Lung microvascular endothelial cell (primary cell): ENCODE measurements at regions not wholly inside any gene's neighbourhood (a gene's known extent, or its start where the extent isn't known, plus 50 kb on each side); places are given as distances from the start of the nearest gene placed in this dataset.

ENCODE experiments used
- DNase-seq, 2 donors: peaks; one replicate each; pipeline versions ENCODE4 v3.0.0 to v3.0.0-alpha.2; 2010; ENCODE audit warnings: low read depth in 2 of 2

DNA sequence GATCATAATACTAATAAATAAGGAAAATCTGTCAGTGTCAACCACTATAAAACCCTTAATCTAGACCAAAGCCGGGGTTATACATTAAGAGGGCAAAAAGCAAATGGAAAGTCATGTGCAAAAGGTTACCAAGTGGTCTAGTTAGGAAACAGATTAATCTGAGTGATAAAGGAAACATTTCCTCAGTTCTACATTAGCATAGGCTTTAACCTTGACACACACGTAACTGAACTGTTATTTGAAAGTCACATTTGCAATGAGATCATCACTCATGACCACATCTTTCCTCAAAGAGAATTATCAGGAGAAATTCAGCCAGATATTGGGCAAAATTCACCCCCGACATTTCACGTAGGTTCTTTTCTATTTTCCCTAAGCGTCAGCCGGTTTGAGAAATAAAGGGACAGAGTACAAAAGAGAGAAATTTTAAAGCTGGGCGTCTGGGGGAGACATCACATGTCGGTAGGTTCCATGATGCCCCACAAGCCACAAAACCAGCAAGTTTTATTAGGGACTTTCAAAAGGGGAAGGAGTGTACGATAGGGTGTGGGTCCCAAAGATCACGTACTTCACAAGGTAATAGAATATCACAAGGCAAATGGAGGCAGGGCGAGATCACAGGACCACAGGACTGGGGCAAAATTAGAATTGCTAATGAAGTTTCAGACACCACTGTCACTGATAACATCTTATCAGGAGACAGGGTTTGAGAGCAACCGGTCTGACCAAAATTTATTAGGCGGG, 76.8 kb upstream of the DST start:
- DNase-seq = peak; percentile 89 to 92

GRCh38 chr6:56718236-56718635, 75.5 kb upstream of the DST start:
- DNase-seq = no peak

GRCh38 chr6:56716229-56716628, 73.5 kb upstream of the DST start:
- DNase-seq = no peak

DNA sequence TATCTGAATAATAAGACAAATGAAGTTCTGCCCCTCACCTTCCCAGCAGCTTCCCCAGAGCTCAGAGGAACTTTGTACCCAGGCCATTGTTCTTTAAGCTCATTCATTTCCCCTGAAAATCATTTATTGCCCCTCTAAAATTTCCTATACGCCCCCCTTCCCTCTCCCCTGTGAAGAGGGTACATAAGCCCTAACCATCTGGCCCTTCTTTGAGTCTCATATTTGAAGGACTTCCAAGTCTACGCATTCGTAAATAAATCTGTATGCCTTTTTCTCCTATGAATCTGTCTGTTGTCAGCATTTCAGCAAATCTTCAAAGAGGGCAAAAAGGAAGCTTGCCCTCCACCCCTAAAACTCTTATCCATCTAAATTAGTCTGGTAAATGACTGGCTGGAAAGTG, 73.1 kb upstream of the DST start:
- DNase-seq = no peak

GRCh38 chr6:56714982-56715456, 72.3 kb upstream of the DST start:
- peak; percentile 93 to 95 for DNase-seq

GRCh38 chr6:56714273-56714672, 71.6 kb upstream of the DST start:
- peak in 1 of 2 donors; percentile 25 for DNase-seq

DNA sequence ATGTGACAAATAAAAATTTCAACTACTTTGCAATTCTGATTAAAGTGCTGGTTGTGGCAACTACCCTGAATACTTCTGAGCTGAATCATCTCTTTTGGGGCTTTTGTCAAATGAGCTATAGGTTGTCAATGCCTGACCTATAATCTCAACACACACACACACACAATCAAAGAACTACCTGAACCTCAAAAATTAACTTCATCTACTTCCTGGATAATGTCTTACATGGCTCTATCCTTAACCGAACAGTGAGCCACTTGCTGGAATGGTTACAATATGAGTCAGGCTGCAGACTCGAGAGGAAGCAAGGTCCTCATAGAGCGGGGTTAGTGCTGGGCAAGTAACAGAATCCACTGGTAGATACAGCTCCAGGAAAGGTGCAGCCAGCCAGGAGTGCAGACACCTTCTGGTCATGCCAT, 70.6 kb upstream of the DST start:
- DNase-seq = peak; percentile 44 to 89

DNA sequence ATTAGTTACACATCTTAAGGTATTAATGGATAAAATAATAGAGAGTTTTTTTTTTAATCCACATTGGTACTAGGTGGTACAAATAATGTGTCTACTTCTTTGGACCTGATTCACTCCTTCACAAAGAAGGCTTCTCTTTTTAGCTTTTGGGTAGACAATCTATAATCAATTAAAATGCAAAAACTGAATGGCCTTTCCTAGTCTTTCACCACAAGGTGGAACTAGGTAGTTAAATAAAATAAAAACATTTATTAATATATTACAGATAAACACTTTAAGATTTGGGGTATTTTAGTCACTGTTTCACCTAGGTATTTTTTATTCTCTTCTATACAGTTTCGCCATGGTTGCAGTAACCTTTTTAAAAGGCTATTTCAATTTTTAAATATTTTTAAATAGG, 68.3 kb upstream of the DST start:
- DNase-seq = no peak

- DNase-seq = no peak
Observed at GRCh38 chr6:56709650-56710049, 67.0 kb upstream of the DST start.

DNA sequence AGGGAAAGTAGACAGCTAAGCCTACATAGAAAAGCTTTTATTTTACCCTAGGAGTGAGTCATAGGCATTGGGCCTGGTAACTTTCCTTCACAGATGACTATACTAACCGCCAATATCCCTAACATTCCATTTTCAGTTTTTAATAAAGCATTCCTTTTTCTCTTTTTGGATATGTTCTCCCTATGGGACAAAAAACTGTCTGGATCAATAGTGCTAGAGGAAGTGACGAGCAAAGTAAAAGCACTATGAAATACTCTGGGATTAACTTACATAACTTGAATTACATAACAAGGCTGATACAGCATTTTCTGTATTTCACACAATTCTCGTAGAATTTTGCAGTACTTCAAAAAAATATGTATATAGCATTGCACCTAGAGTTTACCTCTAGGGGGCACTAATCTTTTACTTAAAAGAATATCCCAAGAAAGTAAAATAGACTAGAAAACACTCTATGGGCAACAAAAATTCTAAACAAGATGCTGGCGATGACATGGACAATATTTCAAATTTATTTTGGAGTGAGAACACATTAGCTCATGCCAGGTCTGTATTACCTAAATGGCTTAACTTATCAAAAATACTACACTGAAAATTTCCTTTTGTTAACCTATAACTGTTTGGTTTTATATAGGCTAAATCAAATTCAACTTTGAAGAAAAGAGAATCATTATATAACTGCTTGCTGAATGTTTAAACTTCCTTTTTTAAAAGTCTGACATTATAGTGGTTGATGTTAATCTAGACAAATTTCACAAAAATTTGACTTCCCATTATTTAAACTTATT, 66.3 kb upstream of the DST start:
- DNase-seq = peak; percentile 67 to 77

DNA sequence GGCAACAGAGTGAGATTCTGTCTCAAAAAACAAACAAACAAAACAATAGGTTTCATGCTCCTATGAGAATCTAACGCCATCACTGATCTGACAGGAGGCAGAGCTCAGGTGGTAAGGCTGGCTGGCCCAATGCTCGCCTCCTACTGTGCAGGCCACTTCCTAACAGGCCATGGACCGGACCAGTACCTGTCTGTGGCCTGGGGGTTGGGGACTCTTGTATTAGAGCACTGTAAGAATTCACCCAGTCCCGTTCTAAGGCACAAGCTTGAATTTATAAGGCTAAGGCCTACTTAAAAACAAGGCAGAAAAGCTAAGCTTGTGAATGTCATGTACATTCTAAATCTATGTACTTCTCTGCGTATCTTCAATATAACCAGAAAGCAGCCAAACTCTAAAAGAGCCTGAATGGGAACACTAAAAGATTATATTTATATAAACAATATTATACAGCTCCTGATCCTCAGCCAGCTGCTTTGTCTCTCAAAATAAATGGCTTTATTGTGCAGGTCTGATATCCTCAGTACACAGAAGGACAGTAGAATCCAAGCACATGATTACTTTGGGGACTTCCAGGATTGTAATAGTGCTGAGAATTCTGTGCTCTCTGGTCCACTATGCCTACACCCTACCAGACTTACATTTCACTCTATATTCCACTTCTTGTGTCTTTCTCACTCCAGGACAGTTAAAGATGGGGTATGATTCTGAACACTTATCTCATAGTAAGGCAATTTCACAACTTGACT, 64.5 kb upstream of the DST start:
- no peak for DNase-seq

DNA sequence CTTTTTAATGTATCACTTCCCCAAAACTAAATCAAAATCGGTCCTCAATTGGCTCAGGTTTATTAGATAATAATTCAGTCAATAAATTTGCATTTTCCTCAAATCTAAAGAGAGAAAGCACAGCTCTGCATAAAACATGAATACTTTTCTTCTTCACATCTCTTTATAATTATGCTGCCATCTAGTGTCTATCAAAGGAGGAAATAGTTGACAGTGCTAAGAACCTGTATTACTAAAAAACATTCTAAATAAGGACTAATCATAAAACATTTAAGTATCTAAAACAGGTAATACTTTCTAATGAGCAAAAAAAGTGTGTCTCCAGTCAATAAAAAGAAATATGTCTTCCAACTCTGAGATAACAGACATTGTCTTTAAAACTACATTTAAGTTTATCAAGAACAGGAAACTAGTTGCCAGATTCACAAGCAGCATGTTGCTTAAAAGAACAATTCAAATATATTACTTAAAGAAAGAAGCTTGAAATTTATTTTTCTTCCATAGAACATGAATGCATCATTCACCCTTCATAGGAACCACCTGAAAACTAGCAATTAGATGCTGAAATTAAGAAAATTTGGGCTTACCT, 56.5 kb upstream of the DST start:
- DNase-seq = peak; percentile 47 to 61

GRCh38 chr6:56695702-56696101, 53.0 kb upstream of the DST start:
- peak in 1 of 2 donors; percentile 31 for DNase-seq

- DNase-seq = no peak
Observed at GRCh38 chr6:56694002-56694401, 51.3 kb upstream of the DST start.

- peak; percentile 34 to 51 for DNase-seq
Observed at GRCh38 chr6:56693246-56693607, 50.5 kb upstream of the DST start.

DNA sequence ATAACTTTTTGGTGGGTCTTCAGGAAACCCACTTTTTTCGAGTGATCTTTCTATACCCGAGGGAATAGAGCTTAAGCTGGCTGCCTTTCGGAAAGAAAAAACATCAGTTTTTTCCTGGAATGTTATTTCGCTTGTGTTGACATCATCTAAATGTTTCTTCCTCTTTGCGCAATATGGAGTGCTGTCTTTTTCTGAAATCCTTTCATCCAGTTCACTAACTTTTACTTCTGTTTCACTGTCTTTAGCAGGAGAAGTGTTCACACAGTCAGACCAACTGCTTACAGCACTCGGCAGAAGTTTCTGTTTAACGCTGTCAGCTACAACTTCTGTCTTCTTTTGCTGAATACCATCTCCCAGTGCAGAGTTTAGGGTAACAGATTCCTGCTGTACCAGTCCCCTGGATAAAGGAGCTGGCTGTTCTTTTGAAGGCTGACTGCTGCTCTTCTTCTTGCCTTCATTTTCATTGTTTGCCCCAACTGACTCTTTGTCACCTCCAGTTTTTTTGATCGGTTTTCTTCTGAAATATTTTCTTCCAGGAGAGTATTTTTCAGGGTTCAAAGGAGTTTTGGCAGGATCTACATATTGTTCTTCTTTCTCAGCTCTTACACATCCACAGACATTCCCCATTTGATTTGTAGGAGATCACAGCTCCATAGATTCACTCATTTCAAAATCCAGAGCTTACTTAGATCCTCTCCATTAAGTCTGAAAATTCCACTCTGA, 50.0 kb upstream of the DST start:
- no peak for DNase-seq
